CD4-positive, alpha-beta T cell treated with Interferon alpha-2 for 1 hour (primary cell): ENCODE measurements at regions not wholly inside any gene's neighbourhood (a gene's known extent, or its start where the extent isn't known, plus 50 kb on each side); places are given as distances from the start of the nearest gene placed in this dataset.
"Not testable (repeated sequence)": the region's sequence is repeated elsewhere in the genome, so short reads cannot be mapped to it uniquely, and the experiment has no call there.

ENCODE experiments used
- DNase-seq, 2 donors: peaks; one replicate each; pipeline ENCODE4 v3.0.0-alpha.2; 2020 to 2022

GRCh38 chr12:125515887-125516286, 450.7 kb downstream of the AACS start:
- no peak for DNase-seq

- DNase-seq = no peak
Observed at GRCh38 chr12:125518074-125518473, 452.8 kb downstream of the AACS start.

GRCh38 chr12:125519026-125519651, 453.9 kb downstream of the AACS start:
- no peak for DNase-seq

DNA sequence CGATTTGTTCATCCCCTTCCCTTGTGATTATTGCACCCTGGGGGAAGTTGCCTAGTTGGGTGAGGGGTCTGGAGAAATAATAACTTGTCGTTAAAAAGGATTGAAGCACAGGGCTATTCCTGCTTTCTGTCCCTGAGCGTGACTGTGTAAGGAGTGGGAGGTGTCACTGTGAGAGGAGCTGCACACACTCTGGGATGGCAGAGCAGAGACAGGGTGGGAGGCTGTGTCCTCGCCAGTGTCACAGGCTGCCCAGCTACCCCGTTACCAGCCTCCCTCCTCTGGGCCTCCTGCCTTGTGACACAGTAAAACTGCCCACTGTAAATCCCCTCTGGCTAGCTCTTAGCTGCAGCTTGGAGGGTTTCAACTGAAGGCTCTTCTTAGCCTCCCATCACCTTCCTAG, 460.6 kb downstream of the AACS start:
- no peak for DNase-seq

GRCh38 chr12:125528281-125528680, 463.0 kb downstream of the AACS start:
- no peak for DNase-seq

DNA sequence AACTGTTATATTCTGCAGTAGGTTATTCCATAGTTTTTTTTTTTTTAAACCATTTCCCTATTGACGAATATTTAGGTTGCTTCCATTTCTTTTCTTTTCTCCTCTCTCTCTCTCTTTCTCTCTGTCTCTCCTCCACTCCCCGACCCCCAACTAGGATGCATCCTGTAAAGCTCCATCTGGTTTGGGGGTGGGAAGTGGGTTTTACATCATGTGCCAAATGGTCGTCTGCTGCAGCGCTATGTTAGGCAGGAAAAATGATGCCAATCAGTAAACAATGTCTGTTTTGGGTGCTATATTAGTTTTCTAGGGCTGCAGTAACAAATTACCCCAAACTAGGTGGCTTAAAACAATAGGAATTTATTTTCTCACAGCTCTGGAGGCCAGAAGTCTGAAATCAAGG, 465.0 kb downstream of the AACS start:
- no peak for DNase-seq

- DNase-seq = no peak
Observed at GRCh38 chr12:125530876-125531275, 465.6 kb downstream of the AACS start.

- DNase-seq = no peak
Observed at GRCh38 chr12:125531574-125531973, 466.3 kb downstream of the AACS start.

DNA sequence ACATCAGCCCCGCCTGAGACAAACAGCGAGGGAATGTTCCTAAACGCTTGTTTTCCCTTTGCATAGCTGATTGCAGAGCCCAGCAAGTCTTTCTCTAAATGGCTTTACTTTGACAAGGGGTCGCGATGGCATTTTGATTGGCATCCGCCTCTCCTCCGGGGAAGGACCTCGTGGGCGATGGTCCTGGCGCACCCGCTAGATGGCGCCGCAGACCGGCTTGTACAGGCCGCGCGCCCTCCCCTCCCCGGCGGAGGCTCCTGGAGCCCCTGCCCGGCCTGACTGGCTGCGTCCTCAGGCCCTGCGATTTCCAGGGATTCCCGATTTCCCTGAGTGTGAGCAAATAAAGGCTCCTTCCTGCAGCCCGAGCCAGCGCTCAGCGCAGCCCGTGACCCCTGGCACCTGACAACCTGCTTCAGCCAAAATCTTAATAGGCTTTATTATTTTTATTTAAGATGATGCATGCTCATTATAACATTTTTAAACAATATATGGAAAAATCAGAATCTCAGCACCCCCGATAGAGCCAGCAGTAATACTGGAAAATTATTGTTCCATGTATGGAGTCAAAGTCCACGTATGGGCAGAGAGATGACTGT, 468.3 kb downstream of the AACS start:
- DNase-seq = no peak

DNA sequence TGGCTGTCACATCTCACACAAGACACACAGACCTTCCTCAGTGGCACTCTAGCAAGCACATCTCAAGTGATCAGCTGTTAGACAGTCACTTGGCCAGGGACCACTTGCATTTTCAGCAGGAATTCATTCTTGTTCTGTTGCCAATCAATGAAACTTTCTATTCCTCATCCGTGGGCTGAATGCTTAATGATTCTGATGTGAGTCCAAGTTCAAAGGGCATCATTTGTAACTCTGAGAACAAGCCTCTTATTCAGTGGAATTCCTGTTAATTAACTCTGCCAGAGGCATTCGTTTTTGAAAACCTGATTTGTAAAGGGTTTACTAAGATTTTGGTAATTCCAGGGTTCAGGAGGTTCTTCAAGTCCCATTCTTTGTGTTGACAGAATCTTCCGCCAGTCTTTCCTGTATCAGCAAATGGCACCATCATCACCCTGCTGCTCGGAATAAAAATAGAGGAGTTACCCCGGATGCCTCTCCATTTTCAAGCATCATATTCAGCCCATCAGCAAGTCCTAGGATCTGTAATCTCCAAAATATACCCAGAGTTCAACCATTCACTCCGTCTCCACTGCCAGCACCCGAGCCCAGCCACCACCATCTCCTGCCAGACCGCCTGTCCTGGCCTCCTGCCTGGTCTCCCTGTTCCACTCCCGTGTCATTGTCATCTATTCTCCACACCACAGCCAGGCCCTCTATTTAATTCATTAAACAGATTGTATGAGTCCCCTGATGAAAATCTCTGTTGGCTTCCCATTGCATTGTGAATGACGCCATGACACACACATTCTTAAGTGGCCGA, 473.4 kb downstream of the AACS start:
- DNase-seq = no peak

DNA sequence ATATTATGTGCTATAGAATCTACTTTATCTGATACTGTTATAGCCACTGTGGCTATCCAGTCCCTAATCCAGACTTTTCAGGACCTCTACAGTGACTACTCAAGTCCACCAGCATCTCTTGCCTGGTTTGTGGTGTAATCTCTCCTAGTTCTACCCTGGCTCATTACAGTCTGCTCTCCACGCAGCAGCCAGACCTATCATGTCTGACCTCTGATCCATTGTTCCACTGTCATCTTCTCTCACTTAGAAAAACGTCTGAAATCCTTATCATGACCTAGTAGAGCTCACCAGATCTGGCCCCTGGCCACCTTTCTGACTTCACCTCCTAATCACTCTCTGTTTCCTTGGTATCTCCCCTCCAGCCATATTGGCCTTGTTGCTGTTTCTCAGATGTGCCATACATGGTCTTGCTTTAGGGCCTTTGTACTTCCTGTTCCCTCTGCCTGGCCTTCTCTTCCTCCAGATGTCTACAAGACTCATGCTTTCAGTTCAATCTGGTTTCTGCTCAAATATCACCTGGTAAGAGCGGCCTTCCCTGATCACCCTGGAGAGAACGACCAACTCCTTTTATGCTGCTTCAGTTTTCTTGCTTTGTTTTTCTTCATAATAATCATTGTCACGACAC, 475.5 kb downstream of the AACS start:
- no peak for DNase-seq

GRCh38 chr12:125544960-125545359, 479.7 kb downstream of the AACS start:
- no peak for DNase-seq

- DNase-seq = no peak
Observed at GRCh38 chr12:125549171-125549570, 483.9 kb downstream of the AACS start.

DNA sequence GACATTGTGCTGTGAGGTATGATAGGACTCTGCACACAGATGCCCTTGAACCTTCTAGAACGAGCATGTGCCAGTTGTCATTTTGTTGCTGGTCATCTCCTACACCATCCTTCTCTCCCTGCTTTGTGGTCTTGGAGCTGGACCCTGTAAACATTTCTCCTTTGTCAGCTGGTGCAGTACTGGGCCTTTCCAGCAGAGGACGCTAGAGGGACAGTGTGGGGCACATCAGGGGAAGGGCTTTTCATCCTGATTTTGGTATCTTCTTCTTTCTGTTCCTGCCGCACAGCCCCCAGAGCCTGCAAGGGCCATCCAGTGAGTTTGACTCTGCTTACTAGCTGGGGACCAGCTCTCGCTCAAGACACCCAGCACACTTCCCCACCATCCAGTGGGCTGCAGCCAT, 484.6 kb downstream of the AACS start:
- DNase-seq = no peak

DNA sequence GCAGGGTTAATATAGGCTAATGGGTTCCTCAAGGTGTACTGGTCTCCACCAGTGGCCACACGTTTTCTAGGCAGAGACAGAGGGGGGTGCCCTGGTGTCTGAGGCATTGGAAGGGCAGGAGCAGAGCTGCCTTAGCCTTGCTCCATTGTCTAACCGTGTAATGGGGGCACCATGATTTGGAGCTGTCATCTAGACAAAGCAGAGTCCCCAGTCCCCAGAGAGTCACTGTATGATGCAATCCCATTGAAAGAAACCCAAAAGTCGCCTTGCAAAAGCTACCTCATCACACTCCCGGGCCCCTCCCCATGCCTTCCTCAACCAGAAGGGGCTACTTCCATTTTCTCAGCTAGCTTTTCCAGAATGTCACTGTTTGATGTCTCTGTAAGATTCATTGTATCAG, 487.1 kb downstream of the AACS start:
- no peak for DNase-seq

DNA sequence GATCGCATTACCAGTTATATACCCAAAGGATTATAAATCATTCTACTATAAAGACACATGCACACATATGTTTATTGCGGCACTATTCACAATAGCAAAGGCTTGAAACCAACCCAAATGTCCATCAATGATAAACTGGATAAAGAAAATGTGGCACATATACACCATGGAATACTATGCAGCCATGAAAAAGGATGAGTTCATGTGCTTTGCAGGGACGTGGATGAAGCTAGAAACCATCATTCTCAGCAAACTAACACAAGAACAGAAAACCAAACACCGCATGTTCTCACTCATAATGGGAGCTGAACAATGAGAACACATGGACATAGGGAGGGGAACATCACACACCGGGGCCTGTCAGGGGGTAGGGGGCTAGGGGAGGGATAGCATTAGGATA, 495.8 kb downstream of the AACS start:
- not testable (repeated sequence) for DNase-seq

DNA sequence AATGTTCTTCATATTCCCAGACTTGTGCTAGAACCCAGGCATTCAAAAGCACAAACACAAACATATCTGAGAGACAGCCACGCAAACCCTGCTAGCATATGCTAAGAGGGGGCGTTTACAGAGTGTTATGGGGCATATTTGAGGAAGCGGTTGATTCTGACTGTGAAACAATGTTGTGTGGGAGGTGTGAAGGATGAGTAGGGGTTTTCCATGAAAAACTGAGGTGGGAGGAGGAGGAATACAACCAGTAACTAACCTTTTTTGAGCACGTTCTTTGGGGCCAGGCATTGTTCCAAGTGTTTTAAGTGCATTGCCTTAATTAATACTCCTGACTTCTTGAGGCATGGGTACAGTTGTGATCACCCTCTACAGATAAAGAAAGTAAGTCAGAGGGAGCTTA, 499.5 kb downstream of the AACS start:
- no peak for DNase-seq

DNA sequence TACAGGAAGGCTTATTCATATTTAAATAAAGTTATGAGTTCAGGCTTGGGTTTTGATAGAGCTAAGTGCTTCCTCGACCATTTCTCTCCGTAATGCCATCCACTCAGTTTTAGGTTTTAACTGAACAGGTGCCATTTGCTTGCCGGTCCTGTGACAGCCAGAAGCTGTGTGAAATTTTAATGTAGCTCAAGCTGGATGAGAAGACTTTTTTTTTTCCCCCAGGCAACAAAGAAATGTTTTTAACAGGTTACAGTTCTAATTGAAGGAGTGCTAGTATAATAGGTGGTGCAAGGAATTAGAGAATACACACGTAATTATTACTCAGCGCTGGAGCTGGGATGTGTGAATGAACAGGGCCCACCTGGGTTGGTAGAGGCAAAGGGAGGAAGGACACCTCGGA, 502.3 kb downstream of the AACS start:
- no peak for DNase-seq

GRCh38 chr12:125568306-125568705, 503.1 kb downstream of the AACS start:
- no peak for DNase-seq

DNA sequence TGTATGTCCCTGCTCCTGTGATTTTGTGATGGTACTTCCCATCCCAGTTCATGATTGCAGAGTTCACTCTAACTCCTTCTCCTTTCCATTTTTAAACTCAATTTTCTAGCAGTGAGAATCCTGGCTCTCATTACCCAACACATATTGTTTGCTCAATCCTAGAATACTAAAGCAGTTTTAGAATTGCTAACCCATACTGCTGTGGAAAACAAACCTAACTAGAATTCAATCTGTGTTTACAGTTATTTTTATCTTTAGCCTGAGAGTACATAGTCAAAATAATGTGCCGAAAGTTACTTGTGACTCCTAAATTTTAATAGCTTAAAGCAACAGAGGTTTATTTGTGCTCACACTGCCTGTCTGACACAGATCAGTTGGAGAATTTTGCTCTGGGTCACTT, 508.0 kb downstream of the AACS start:
- DNase-seq = no peak

GRCh38 chr12:125577334-125577733, 512.1 kb downstream of the AACS start:
- DNase-seq = no peak

DNA sequence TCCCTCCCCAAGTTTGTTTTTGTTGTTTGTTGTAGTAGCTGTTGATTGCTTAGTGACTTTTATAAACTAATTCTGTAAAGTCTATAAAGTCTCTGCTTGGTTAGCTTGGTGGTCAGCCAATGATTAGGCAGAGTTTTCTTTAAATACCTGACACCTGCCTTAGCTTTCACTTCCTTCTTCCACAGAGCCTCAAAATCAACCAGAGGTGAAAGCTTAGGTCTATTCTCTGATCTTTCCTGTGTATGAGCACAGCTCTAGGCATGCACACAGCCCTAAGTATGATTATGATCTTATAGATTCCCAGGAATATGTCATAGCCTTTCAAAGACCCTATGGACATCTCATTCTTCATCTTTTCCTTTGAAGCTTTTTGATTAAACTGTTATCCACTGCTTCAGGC, 514.7 kb downstream of the AACS start:
- DNase-seq = no peak

DNA sequence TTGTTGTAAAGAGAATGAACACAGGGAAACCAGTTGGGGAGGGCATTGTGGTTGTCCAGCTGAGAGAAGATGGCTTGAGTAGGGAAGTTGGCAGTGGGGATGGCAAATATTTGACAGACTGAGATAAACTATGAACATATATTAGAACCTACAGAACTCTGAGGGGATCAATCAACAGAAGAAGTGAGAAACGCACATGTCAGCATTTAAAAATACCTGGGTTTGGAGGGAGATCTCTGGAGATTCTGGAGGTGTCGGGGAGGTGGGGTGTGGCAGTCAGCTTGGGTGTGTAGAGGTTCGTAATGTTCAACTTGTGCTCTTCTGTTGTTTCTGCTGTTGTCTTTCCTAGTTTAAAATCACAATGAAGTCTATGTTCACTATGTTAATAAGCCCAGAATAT, 517.8 kb downstream of the AACS start:
- DNase-seq = no peak

GRCh38 chr12:125586441-125586840, 521.2 kb downstream of the AACS start:
- DNase-seq = no peak
